T-helper 2 cell treated with Interferon-gamma antibody and Interleukin-4, amounts not matched to agents 5 μg/mL and 100 μg/mL, for 36 hours (primary cell): ENCODE measurements at regions not wholly inside any gene's neighbourhood (a gene's known extent, or its start where the extent isn't known, plus 50 kb on each side); places are given as distances from the start of the nearest gene placed in this dataset.

ENCODE experiments used
- DNase-seq: peaks from one replicate; pipeline ENCODE4 v3.0.0; 2021; ENCODE audit warnings: low spot score
- H3K27ac Mint-ChIP-seq: one replicate; pipeline ENCODE4 v1.8.0; 2021; ENCODE audit warnings: mild to moderate bottlenecking, mixed read lengths
- H3K27me3 Mint-ChIP-seq: one replicate; pipeline ENCODE4 v1.8.0; 2021; ENCODE audit warnings: low read depth, mixed read lengths
- H3K36me3 Mint-ChIP-seq: one replicate; pipeline ENCODE4 v1.8.0; 2021; ENCODE audit warnings: low read depth, mixed read lengths
- H3K4me1 Mint-ChIP-seq: one replicate; pipeline ENCODE4 v1.8.0; 2021; ENCODE audit warnings: low read depth, mixed read lengths
- H3K4me3 Mint-ChIP-seq: one replicate; pipeline ENCODE4 v1.8.0; 2022; ENCODE audit warnings: mild to moderate bottlenecking, moderate library complexity, mixed read lengths
- H3K9me3 Mint-ChIP-seq: one replicate; pipeline ENCODE4 v1.8.0; 2021; ENCODE audit warnings: mixed read lengths

DNA sequence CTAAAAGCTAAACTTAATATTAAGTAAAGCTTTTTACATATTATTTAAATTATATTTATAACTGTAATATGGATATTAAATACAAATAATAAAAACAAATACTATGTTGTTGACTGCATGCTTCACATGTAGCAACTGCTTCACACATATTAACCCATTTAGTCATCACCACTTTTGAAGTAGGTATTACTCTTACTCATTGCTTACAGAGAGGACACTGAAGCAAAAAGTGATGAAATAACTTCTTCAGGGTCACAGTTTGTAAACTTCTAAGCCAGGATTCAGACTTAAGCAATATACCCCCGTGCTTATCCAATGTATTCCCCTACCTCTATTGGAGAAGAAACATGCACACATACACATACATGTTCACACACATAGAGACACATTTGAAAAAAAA, 166.6 kb downstream of the DKK2 start:
- Mint-ChIP-seq H3K36me3 (no peaks in the 10 kb centered on the region), H3K27me3 (no peaks in the 10 kb centered on the region), H3K9me3 (no peaks in the 10 kb centered on the region), H3K27ac (no peak overlapping the region), H3K4me3 (no peak overlapping the region), H3K4me1 (no peaks in the 10 kb centered on the region)
- no peak for DNase-seq

GRCh38 chr4:106868381-106869035, 167.6 kb downstream of the DKK2 start:
- H3K9me3 Mint-ChIP-seq, result no peaks in the 10 kb centered on the region
- DNase-seq, result no peak

DNA sequence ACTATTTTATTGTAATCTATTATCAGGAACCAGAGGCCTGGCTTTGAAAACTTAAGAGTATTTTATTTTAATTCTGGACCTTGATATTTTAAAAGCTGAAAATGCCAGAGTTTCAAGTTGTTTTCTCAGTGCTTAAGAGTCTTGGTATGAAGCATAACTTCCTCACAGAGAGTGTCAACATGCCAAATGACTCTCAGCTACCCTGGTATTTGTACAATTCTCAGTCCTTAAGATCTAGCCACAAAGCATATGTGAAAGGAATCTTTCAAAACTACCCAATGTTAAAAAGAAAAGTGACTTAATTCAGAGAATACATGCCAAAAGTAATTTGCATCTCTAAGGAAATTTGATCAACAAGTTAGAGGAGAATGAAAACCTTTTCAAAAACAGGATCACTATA, 171.9 kb downstream of the DKK2 start:
- Mint-ChIP-seq H3K36me3 (no peaks in the 10 kb centered on the region), H3K9me3 (no peaks in the 10 kb centered on the region), H3K4me3 (no peak overlapping the region), H3K4me1 (no peaks in the 10 kb centered on the region), H3K27ac (no peak overlapping the region), H3K27me3 (no peaks in the 10 kb centered on the region)
- no peak for DNase-seq

More at GRCh38 chr4:106868381-106869035, 167.6 kb downstream of the DKK2 start:
- Mint-ChIP-seq H3K4me1 (no peaks in the 10 kb centered on the region), H3K4me3 (no peak overlapping the region), H3K27ac (no peak overlapping the region), H3K36me3 (no peaks in the 10 kb centered on the region), H3K27me3 (no peaks in the 10 kb centered on the region)

GRCh38 chr4:106854569-106855351, 181.4 kb downstream of the DKK2 start:
- Mint-ChIP-seq H3K4me1 (no peaks in the 10 kb centered on the region), H3K36me3 (no peaks in the 10 kb centered on the region), H3K27ac (no peak overlapping the region), H3K4me3 (no peak overlapping the region), H3K9me3 (no peaks in the 10 kb centered on the region), H3K27me3 (no peaks in the 10 kb centered on the region)
- no peak for DNase-seq

DNA sequence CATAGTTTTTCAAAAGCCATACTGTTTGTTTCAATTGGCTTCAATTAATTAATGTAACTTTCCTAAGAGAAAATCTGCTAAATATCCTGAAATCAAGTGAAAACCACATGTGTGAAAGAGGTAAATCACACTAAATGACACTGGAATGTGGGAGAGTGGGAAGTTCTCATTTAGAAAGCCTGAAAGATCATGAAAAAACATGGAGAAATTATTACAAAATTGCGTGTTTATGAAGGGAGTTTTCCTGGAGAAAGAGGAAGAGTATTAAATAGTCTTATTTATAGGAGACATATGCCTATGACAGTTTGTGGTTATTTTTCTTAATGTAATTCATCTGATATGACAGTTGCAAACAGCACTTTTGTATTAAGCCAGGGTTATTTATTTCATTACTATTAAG, 183.7 kb downstream of the DKK2 start:
- Mint-ChIP-seq H3K4me1 (no peaks in the 10 kb centered on the region), H3K9me3 (no peaks in the 10 kb centered on the region), H3K4me3 (no peak overlapping the region), H3K27ac (no peak overlapping the region), H3K27me3 (no peaks in the 10 kb centered on the region), H3K36me3 (no peaks in the 10 kb centered on the region)
- no peak for DNase-seq

DNA sequence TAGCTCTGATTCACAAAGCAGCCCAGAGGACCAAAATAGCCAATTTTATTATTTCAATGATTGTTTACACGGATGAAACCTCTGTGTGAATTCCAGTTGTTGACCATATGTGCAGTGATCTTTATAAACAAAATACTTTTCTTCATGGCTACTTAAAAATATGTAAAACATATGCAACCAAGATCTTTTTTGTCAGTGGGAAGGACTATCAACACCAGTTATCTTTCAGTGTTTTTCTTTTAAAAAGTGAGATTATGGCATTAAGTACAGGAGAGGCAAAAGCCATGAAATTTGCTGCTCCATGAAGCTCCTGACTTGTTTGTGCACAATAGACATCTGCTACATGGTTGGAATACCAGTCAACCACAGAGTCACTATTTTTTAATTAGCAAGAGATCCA, 184.4 kb downstream of the DKK2 start:
- Mint-ChIP-seq H3K36me3 (no peaks in the 10 kb centered on the region), H3K27ac (no peak overlapping the region), H3K4me3 (no peak overlapping the region), H3K27me3 (no peaks in the 10 kb centered on the region), H3K4me1 (no peaks in the 10 kb centered on the region), H3K9me3 (no peaks in the 10 kb centered on the region)
- DNase-seq, result no peak

GRCh38 chr4:106850691-106851090, 185.4 kb downstream of the DKK2 start:
- no peak overlapping the region for H3K4me3 Mint-ChIP-seq
- H3K27me3 Mint-ChIP-seq, result no peaks in the 10 kb centered on the region
- no peak for DNase-seq
- no peaks in the 10 kb centered on the region for H3K9me3 Mint-ChIP-seq
- no peak overlapping the region for H3K27ac Mint-ChIP-seq
- no peaks in the 10 kb centered on the region for H3K36me3 Mint-ChIP-seq
- H3K4me1 Mint-ChIP-seq, result no peaks in the 10 kb centered on the region

- H3K36me3 Mint-ChIP-seq, result no peaks in the 10 kb centered on the region
These were observed 200.2 kb downstream of the DKK2 start for GRCh38 chr4:106835919-106836318.

GRCh38 chr4:106830879-106831278, 205.2 kb downstream of the DKK2 start:
- Mint-ChIP-seq H3K36me3 (no peaks in the 10 kb centered on the region), H3K4me3 (no peak overlapping the region), H3K27me3 (no peaks in the 10 kb centered on the region), H3K4me1 (no peaks in the 10 kb centered on the region), H3K9me3 (no peaks in the 10 kb centered on the region), H3K27ac (no peak overlapping the region)
- no peak for DNase-seq

More at GRCh38 chr4:106835919-106836318, 200.2 kb downstream of the DKK2 start:
- H3K9me3 Mint-ChIP-seq, result peaks cover 4% of the 10 kb centered on the region
- DNase-seq, result no peak
- no peaks in the 10 kb centered on the region for H3K4me1 Mint-ChIP-seq
- H3K27me3 Mint-ChIP-seq, result no peaks in the 10 kb centered on the region
- H3K27ac Mint-ChIP-seq, result no peak overlapping the region
- no peak overlapping the region for H3K4me3 Mint-ChIP-seq

GRCh38 chr4:106818764-106819163, 217.3 kb downstream of the DKK2 start:
- no peaks in the 10 kb centered on the region for H3K9me3 Mint-ChIP-seq
- H3K36me3 Mint-ChIP-seq, result no peaks in the 10 kb centered on the region
- H3K4me1 Mint-ChIP-seq, result no peaks in the 10 kb centered on the region
- DNase-seq, result no peak
- no peak overlapping the region for H3K4me3 Mint-ChIP-seq
- no peaks in the 10 kb centered on the region for H3K27me3 Mint-ChIP-seq
- no peak overlapping the region for H3K27ac Mint-ChIP-seq

GRCh38 chr4:106816496-106816895, 219.6 kb downstream of the DKK2 start:
- H3K4me1 Mint-ChIP-seq, result no peaks in the 10 kb centered on the region
- no peak for DNase-seq
- H3K36me3 Mint-ChIP-seq, result no peaks in the 10 kb centered on the region
- H3K9me3 Mint-ChIP-seq, result no peaks in the 10 kb centered on the region
- H3K27me3 Mint-ChIP-seq, result no peaks in the 10 kb centered on the region
- no peak overlapping the region for H3K27ac Mint-ChIP-seq
- no peak overlapping the region for H3K4me3 Mint-ChIP-seq

- Mint-ChIP-seq H3K36me3 (no peaks in the 10 kb centered on the region), H3K27ac (no peak overlapping the region), H3K4me1 (no peaks in the 10 kb centered on the region), H3K4me3 (no peak overlapping the region), H3K9me3 (no peaks in the 10 kb centered on the region), H3K27me3 (no peaks in the 10 kb centered on the region)
- no peak for DNase-seq
These were observed 226.0 kb downstream of the DKK2 start for GRCh38 chr4:106810122-106810521.

DNA sequence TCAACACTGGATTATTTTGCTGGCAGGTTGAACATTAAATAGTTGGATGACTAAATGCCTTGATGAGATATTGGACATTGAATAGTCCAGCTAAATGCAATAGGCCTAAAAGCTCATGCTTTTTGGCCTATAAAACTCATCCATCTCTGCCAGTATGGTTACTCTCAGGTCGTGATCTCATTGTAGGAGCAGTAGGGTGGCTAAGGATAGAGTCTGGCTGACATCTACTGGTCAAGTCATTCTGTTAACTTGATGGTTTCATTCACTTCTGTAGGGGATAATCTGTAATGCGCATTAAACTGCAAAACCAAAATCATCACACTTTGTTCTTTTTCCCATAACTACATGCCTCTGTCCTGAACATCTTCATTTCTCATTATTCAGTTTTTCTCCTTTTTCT, 227.0 kb downstream of the DKK2 start:
- no peaks in the 10 kb centered on the region for H3K27me3 Mint-ChIP-seq

DNA sequence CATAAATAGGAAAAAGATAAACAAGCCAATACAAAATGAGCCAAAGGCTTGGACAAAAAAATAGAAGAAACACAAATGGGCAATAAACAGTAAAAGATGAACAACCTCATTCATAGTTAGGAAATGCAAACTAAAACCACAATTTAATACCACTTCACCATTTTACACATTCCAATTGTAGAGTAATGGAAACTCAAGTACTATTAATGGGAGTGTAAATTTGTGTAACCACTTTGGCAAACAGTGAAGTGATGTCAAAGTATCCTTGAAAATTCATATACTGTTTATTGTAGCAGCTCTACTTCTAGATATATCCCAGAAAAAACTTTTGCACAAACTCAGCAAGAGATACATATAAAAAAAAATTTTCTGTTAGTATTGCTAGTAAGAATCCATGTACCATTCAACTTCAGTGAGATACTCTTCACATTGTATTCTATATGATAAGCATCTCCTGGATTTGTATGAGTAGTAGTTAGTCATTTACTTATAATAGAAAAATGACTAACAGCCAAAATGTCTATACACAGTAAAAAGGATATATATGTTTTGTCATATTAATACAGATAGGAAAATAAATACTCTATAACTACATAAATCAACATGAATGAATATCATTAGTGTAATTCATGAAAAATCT, 229.8 kb downstream of the DKK2 start:
- Mint-ChIP-seq H3K36me3 (no peaks in the 10 kb centered on the region), H3K27ac (no peak overlapping the region), H3K4me3 (no peak overlapping the region), H3K27me3 (no peaks in the 10 kb centered on the region), H3K4me1 (no peaks in the 10 kb centered on the region), H3K9me3 (no peaks in the 10 kb centered on the region)
- no peak for DNase-seq

More for the DNA sequence above, 227.0 kb downstream of the DKK2 start:
- DNase-seq, result no peak
- no peaks in the 10 kb centered on the region for H3K9me3 Mint-ChIP-seq
- H3K27ac Mint-ChIP-seq, result no peak overlapping the region
- no peaks in the 10 kb centered on the region for H3K36me3 Mint-ChIP-seq
- H3K4me1 Mint-ChIP-seq, result no peaks in the 10 kb centered on the region
- H3K4me3 Mint-ChIP-seq, result no peak overlapping the region
